Neural crest cell (in vitro differentiated cells): ENCODE measurements at regions not wholly inside any gene's neighbourhood (a gene's known extent, or its start where the extent isn't known, plus 50 kb on each side); places are given as distances from the start of the nearest gene placed in this dataset.

Source experiments
- DNase-seq: peaks from one replicate; pipeline ENCODE4 v3.0.0; 2021; ENCODE audit warnings: low read depth, mixed read lengths, low spot score
- H3K27ac Mint-ChIP-seq: one replicate; pipeline ENCODE4 v1.8.0; 2021; ENCODE audit warnings: mild to moderate bottlenecking, mixed read lengths; ENCODE audit not compliant: unreplicated experiment
- H3K27me3 Mint-ChIP-seq: 2 replicates; pipeline ENCODE4 v1.8.0; 2021; ENCODE audit warnings: low read depth, mild to moderate bottlenecking, mixed read lengths
- H3K36me3 Mint-ChIP-seq: 2 replicates; pipeline ENCODE4 v1.8.0; 2021; ENCODE audit warnings: low read depth, mild to moderate bottlenecking, mixed read lengths
- H3K4me1 Mint-ChIP-seq: 2 replicates; pipeline ENCODE4 v1.8.0; 2021; ENCODE audit warnings: mixed read lengths
- H3K4me3 Mint-ChIP-seq: one replicate; pipeline ENCODE4 v1.8.0; 2021; ENCODE audit warnings: mild to moderate bottlenecking, mixed read lengths
- H3K9me3 Mint-ChIP-seq: 2 replicates; pipeline ENCODE4 v1.8.0; 2021; ENCODE audit warnings: mixed read lengths
- CTCF ChIP-seq: fragments of 200-600 bp; sonication (generic); conservative IDR thresholded peaks from 2 replicates; pipeline ENCODE4 v1.5.0; 2021; ENCODE audit warnings: antibody characterized with exemption, mild to moderate bottlenecking

GRCh38 chr13:75995966-75996365, 359.8 kb downstream of the LMO7 start:
- peaks cover 16% of the 10 kb centered on the region for H3K4me1 Mint-ChIP-seq
- no peaks in the 10 kb centered on the region for H3K36me3 Mint-ChIP-seq
- TF ChIP-seq CTCF, result no peak
- no peak overlapping the region for H3K27ac Mint-ChIP-seq
- H3K4me3 Mint-ChIP-seq, result no peak overlapping the region
- H3K9me3 Mint-ChIP-seq, result peaks cover 7% of the 10 kb centered on the region
- no peaks in the 10 kb centered on the region for H3K27me3 Mint-ChIP-seq
- no peak for DNase-seq

GRCh38 chr13:75993823-75994222, 357.7 kb downstream of the LMO7 start:
- Mint-ChIP-seq H3K36me3 (peaks cover 3% of the 10 kb centered on the region), H3K9me3 (peaks cover 11% of the 10 kb centered on the region), H3K4me1 (peaks cover 5% of the 10 kb centered on the region), H3K27ac (no peak overlapping the region), H3K4me3 (no peak overlapping the region), H3K27me3 (no peaks in the 10 kb centered on the region)
- DNase-seq, result no peak
- no peak for TF ChIP-seq CTCF

- no peaks in the 10 kb centered on the region for H3K27me3 Mint-ChIP-seq
- peaks cover 11% of the 10 kb centered on the region for H3K9me3 Mint-ChIP-seq
- no peak for TF ChIP-seq CTCF
- H3K36me3 Mint-ChIP-seq, result peaks cover 3% of the 10 kb centered on the region
- no peak overlapping the region for H3K4me3 Mint-ChIP-seq
- peaks cover 3% of the 10 kb centered on the region for H3K4me1 Mint-ChIP-seq
- no peak overlapping the region for H3K27ac Mint-ChIP-seq
- no peak for DNase-seq
Observed at GRCh38 chr13:75993241-75993640, 357.1 kb downstream of the LMO7 start.

GRCh38 chr13:75986818-75987217, 350.7 kb downstream of the LMO7 start:
- peaks cover 11% of the 10 kb centered on the region for H3K9me3 Mint-ChIP-seq

GRCh38 chr13:75985132-75985531, 349.0 kb downstream of the LMO7 start:
- Mint-ChIP-seq H3K36me3 (peaks cover 3% of the 10 kb centered on the region), H3K4me3 (no peak overlapping the region), H3K4me1 (peaks cover 9% of the 10 kb centered on the region), H3K27ac (no peak overlapping the region), H3K9me3 (peaks cover 11% of the 10 kb centered on the region), H3K27me3 (no peaks in the 10 kb centered on the region)
- TF ChIP-seq CTCF, result no peak
- DNase-seq, result no peak

More at GRCh38 chr13:75986818-75987217, 350.7 kb downstream of the LMO7 start:
- Mint-ChIP-seq H3K27me3 (no peaks in the 10 kb centered on the region), H3K4me3 (no peak overlapping the region), H3K27ac (no peak overlapping the region), H3K4me1 (peaks cover 9% of the 10 kb centered on the region), H3K36me3 (peaks cover 3% of the 10 kb centered on the region)
- no peak for TF ChIP-seq CTCF
- no peak for DNase-seq

- TF ChIP-seq CTCF, result no peak
- Mint-ChIP-seq H3K27me3 (no peaks in the 10 kb centered on the region), H3K4me3 (no peak overlapping the region)
Observed at GRCh38 chr13:75978818-75979217, 342.7 kb downstream of the LMO7 start.

More at GRCh38 chr13:75978818-75979217, 342.7 kb downstream of the LMO7 start:
- Mint-ChIP-seq H3K36me3 (no peaks in the 10 kb centered on the region), H3K4me1 (no peaks in the 10 kb centered on the region), H3K9me3 (no peaks in the 10 kb centered on the region), H3K27ac (no peak overlapping the region)
- DNase-seq, result no peak
